Lung (tissue), 11 donors: ENCODE measurements at regions not wholly inside any gene's neighbourhood (a gene's known extent, or its start where the extent isn't known, plus 50 kb on each side); places are given as distances from the start of the nearest gene placed in this dataset.

Source experiments
- ATAC-seq: fragments of 200-7000 bp; cut with Tn5 transposase; one replicate; pipeline ENCODE4 v1.9.1; 2020; ENCODE audit warnings: moderate number of reproducible peaks; ENCODE audit not compliant: insufficient read depth, low FRiP score
- DNase-seq, 3 donors: peaks; one replicate each; pipeline ENCODE4 v3.0.0-alpha.2; 2013 to 2017
- H3K27ac ChIP-seq, 2 donors: one replicate each; pipeline ENCODE4 v1.5.1; 2013; ENCODE audit warnings: mild to moderate bottlenecking in 2 of 2, moderate library complexity in 2 of 2, control low read depth in 1 of 2, inconsistent platforms in 1 of 2, low read depth in 1 of 2, low read length in 1 of 2
- H3K27me3 ChIP-seq, 3 donors: one replicate each; pipeline ENCODE4 v1.5.1; 2013; ENCODE audit warnings: low read length in 2 of 3; ENCODE audit not compliant: control insufficient read depth in 3 of 3, insufficient read depth in 3 of 3
- H3K36me3 ChIP-seq, 4 donors: one replicate each; pipeline ENCODE4 v1.5.1; 2013; ENCODE audit warnings: low read length in 4 of 4, mild to moderate bottlenecking in 1 of 4, moderate library complexity in 1 of 4; ENCODE audit not compliant: control insufficient read depth in 4 of 4, insufficient read depth in 4 of 4
- H3K4me1 ChIP-seq, 5 donors: one replicate each; pipeline ENCODE4 v1.5.1; 2013; ENCODE audit warnings: low read length in 5 of 5, mild to moderate bottlenecking in 2 of 5, moderate library complexity in 1 of 5; ENCODE audit not compliant: control insufficient read depth in 5 of 5, insufficient read depth in 5 of 5
- H3K4me3 ChIP-seq: one replicate; pipeline ENCODE4 v1.5.1; 2013; ENCODE audit warnings: mild to moderate bottlenecking, control low read depth, moderate library complexity
- H3K9ac ChIP-seq, 2 donors: one replicate each; pipeline ENCODE4 v1.5.1; 2013; ENCODE audit warnings: low read length in 2 of 2, control low read depth in 1 of 2; ENCODE audit not compliant: insufficient read depth in 1 of 2
- H3K9me3 ChIP-seq, 4 donors: one replicate each; pipeline ENCODE4 v1.5.1; 2013; ENCODE audit warnings: low read length in 3 of 4, mild to moderate bottlenecking in 1 of 4, moderate library complexity in 1 of 4; ENCODE audit not compliant: control insufficient read depth in 4 of 4, insufficient read depth in 3 of 4
- WGBS, 2 donors: extraction: QIAGEN DNeasy Blood & Tissue Kit; methylation state at CpG; one replicate each; pipeline ENCODE4 v1.1.7; 2013; 5-methylcytosine and 5-hydroxymethylcytosine counted together
- TF ChIP-seq, protein P1 (sequence below): IDR thresholded peaks from 2 replicates; pipeline ENCODE4 v1.5.1; 2012; ENCODE audit warnings: mild to moderate bottlenecking; ENCODE audit errors: control extremely low read depth, extremely low read depth
- donor health status: control.
- donor health status: control.
- donor health status: Bipolar disorder and iron deficiency.
- donor health status: healthy.
- donor health status: DM: yes; HTN: yes; CAD: no.

DNA sequence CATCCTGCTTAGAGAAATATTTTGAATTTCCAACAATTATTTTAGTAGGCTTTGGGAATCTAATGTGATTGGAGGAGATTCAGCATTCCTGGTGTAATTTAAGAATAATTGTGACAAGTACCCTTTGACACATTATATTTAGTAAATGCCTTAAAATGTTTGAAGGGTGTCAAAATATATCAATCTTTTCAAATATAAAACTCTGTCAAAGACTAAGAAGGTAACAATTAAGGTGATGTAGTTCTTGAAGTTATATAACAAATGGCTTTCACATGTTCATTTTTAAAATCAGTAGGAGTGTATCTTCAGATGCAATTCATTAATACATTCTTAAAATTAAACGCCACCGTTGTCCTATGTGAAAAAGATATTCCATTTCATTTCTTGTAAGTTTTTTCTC is 1977.1 kb upstream of the CDH9 start:
- H3K4me3 ChIP-seq, result no peak overlapping the region
- DNase-seq (no peak), ATAC-seq (no peak)
- TF ChIP-seq, protein P1, sequence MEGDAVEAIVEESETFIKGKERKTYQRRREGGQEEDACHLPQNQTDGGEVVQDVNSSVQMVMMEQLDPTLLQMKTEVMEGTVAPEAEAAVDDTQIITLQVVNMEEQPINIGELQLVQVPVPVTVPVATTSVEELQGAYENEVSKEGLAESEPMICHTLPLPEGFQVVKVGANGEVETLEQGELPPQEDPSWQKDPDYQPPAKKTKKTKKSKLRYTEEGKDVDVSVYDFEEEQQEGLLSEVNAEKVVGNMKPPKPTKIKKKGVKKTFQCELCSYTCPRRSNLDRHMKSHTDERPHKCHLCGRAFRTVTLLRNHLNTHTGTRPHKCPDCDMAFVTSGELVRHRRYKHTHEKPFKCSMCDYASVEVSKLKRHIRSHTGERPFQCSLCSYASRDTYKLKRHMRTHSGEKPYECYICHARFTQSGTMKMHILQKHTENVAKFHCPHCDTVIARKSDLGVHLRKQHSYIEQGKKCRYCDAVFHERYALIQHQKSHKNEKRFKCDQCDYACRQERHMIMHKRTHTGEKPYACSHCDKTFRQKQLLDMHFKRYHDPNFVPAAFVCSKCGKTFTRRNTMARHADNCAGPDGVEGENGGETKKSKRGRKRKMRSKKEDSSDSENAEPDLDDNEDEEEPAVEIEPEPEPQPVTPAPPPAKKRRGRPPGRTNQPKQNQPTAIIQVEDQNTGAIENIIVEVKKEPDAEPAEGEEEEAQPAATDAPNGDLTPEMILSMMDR, result no peak
- H3K9ac ChIP-seq, result no peak overlapping the region
- WGBS, 2 donors, result 89 to 93% methylated on average over 2 of the region's 2 CpGs
- H3K27ac ChIP-seq, result no peak overlapping the region
- H3K36me3 ChIP-seq, result no peaks in the 10 kb centered on the region
- no peaks in the 10 kb centered on the region for H3K27me3 ChIP-seq
- H3K9me3 ChIP-seq, result peaks cover 0 to 4% (median 1%) of the 10 kb centered on the region in 4 donors
- no peaks in the 10 kb centered on the region for H3K4me1 ChIP-seq

DNA sequence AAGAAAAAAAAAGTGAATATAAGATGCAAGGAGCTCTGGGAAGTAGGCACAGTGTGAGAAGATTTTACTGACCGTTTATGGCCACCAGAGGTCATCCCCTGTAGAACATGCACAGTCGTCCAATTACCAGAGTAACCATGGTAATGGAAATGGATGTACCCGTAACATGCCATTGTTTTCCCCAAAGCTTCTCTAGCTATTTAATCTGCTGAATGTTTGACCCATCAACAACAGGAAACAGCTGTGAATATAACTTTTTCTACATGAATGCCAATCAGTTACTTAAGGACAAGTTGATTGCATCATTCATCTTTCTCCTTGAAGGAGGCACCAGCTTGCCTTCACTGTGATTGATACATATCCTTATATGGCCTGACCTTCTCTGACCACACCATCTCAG is 1967.0 kb upstream of the CDH9 start:
- Histone ChIP-seq H3K27me3 (no peaks in the 10 kb centered on the region), H3K27ac (no peak overlapping the region), H3K36me3 (no peaks in the 10 kb centered on the region), H3K4me1 (no peaks in the 10 kb centered on the region), H3K9ac (no peak overlapping the region), H3K9me3 (peaks cover 0 to 5% (median 0%) of the 10 kb centered on the region in 4 donors), H3K4me3 (no peak overlapping the region)
- DNase-seq, result no peak
- ATAC-seq, result no peak
- TF ChIP-seq, protein P1, result no peak
- WGBS, 2 donors, result 52 to 56% methylated on average over 3 of the region's 3 CpGs

DNA sequence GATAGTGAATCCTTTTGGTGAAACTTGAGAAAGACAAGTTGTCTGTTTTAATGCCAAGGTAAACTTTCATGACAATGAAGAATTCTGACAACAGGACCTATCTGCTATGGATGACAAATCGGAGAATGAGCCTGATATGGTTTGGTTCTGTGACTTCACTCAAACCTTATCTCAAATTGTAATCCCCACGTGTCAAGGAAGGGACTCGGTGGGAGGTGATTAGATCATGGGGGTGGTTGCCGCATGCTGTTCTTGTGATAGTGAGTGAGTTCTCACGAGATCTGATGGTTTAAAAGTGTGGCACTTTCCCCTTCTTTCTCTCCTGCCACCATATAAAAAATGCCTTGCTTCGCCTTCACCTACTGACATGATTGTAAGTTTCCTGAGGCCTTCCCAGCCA is 1964.1 kb upstream of the CDH9 start:
- no peak overlapping the region for H3K9ac ChIP-seq
- DNase-seq (no peak), ATAC-seq (no peak)
- WGBS, 2 donors, result 61 to 71% methylated on average over 6 of the region's 6 CpGs
- peaks cover 0 to 5% (median 0%) of the 10 kb centered on the region in 4 donors for H3K9me3 ChIP-seq
- H3K27ac ChIP-seq, result no peak overlapping the region
- H3K27me3 ChIP-seq, result no peaks in the 10 kb centered on the region
- H3K36me3 ChIP-seq, result no peaks in the 10 kb centered on the region
- H3K4me1 ChIP-seq, result no peaks in the 10 kb centered on the region
- H3K4me3 ChIP-seq, result no peak overlapping the region
- TF ChIP-seq, protein P1, result no peak

DNA sequence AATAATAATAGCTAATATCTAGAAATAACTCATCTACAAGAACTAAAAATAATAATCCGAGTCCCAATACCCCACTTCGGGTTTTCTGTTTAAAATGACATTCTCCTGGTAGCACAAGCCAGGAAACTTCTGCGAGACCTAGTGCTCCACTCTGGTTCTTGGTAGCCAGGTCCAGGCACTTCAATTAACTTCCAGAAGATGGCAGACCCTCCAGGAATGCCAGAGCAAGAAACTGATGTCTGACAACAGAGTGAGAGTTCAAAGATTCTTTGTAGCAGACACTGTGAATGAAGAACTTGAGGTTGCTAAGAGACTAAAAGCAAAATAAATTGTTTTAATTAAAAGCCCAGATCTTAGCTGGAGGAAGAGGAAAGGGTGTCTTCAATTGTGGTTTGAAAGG is 1963.3 kb upstream of the CDH9 start:
- H3K36me3 ChIP-seq, result no peaks in the 10 kb centered on the region
- no peak overlapping the region for H3K9ac ChIP-seq
- no peaks in the 10 kb centered on the region for H3K4me1 ChIP-seq
- no peak overlapping the region for H3K27ac ChIP-seq
- no peaks in the 10 kb centered on the region for H3K27me3 ChIP-seq
- H3K4me3 ChIP-seq, result no peak overlapping the region
- ATAC-seq (no peak), DNase-seq (no peak)
- peaks cover 0 to 5% (median 0%) of the 10 kb centered on the region in 4 donors for H3K9me3 ChIP-seq
- WGBS, 2 donors, result 78 to 82% methylated on average over 3 of the region's 3 CpGs
- TF ChIP-seq, protein P1, result no peak
